NAMALWA (cell line): ENCODE measurements at regions not wholly inside any gene's neighbourhood (a gene's known extent, or its start where the extent isn't known, plus 50 kb on each side); places are given as distances from the start of the nearest gene placed in this dataset.
"Not testable (repeated sequence)": the region's sequence is repeated elsewhere in the genome, so short reads cannot be mapped to it uniquely, and the experiment has no call there.

Source experiments
- DNase-seq: peaks from one replicate; pipeline ENCODE4 v3.0.0-alpha.2; 2015; ENCODE audit warnings: low spot score

GRCh38 chr3:73120710-73121109 lies 59.3 kb downstream of the EBLN2 start:
- DNase-seq = no peak

DNA sequence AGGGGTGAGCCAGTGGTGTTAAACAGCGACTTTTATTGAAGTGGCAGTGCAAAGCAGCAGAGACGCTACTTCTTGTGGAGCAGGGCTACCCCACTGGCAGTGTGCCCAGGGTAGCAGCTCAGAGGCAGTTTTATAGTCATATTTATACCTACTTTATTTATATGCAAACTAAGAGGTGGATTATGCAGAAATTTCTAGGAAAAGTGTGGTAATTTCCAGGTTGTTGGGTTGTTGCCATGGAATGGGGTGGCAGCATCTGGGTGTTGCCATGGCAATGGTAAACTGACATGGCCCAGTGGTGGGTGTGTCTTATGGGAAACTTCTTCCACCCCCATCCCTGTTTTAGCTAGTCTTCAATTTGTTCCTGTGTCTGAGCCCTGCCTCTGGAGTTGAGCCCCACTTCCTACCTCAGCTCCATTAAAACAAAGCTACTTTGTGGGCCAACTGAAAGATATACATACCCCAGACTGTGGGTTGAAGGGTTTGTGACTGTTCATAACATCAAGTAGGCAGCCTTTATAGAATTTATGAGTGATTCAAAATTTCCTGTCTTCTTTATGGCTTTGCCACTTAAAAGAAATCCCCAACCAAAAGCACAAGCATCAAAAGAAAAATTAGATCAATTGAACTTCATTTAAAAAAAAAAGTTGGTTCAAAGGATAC lies 60.3 kb downstream of the EBLN2 start:
- DNase-seq = no peak

- no peak for DNase-seq
These were observed 72.6 kb downstream of the EBLN2 start for GRCh38 chr3:73134034-73134433.

DNA sequence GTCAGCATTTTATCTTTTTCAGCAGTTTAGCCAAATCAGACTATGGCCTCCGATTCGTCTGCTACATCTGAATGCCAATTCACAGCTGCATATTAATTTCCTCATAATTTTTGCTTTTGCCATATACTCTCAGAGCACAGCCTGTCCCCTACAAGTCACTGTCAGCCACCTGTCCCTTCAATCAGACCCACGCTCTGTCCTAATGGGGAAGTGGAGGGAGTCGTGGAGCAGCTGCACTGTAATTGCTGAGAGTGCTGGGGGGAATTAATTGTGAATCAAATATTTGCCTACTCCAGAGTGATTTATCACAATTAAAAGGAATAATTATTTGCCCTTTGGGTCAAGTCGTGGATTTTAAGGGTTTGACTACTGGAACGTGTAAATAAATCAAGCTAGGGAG lies 75.5 kb downstream of the EBLN2 start:
- DNase-seq = no peak

DNA sequence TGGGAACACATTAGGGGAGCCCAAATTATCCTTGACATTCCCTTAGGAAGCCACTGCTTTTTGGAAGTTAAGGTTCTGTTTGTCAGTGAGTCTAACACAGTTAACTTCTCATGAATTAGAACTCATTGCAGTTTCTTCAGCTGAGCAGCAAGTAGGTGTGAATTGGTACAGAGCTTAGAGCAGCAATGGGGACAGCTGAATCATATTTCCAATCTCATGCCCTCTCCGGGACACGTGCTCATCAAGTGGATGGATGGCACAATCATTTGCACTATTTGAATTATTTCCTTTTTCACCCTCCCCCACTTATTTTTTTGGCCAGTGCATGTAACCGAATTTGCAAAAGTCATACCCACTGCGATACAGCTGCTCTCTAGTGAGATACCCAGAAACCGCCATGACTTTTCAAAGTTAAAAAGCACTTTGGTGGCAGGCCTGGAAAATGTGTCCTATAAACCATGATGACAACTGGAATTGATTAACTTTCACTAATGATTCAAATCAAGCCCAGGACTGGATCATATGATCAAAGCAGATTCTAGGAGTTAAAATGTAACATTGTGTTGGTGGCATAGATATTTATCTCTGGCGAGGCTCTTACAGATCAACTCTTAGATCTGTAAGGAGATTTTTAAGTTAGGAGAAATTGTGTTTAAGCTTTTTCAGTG lies 76.4 kb downstream of the EBLN2 start:
- DNase-seq = no peak

DNA sequence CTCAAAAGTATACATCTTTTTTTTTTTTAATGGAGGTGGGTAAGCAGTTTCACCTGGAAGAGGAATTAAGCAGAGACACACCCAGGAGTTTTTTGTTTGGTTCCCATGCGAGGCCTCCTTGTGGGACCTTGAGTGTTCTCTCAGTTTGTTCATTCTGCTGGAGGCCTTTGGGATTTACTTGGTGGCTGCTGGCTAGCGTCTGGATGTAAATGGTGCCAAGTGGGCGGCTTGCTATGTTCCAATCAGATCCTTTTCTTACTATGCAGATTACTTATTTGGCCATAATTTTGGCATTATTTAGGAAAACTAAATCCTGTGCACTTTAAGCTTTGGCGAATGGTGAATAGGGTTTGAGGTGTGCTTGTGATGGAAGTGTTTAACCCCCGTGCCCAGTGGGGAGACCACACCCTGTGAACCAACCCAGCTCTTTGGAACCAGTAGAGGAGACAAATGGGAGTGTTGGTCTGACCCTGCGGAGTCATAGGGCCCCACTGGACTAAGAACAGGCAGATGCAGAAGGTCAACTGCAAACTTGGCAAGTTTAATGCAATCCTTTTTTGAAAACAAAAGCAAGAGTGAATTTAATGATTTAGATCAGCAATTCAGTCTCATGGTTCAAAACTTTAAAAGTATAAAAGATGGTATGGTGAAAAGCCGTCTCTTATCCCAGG lies 79.4 kb downstream of the EBLN2 start:
- DNase-seq = no peak

- DNase-seq = no peak
These were observed 80.1 kb downstream of the EBLN2 start for GRCh38 chr3:73141525-73141924.

DNA sequence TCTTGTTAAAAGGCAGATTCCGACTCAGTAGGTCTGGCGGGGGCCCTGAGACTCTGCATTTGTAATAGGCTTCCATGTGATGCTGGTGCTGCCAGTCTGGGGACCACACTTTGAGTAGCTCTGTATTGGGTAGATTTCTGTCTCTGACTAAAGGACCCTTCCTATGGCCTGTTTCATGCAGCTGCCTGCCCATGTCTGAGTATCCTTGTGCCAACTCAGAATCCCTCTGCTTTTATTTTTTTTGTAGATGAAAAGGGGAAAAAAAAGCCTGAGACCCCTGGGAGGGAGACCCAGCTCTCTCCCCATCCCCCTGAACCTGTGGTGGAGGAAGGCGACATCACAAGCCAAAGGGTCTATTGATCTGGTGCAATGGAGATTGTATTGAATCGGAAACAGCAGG lies 81.9 kb downstream of the EBLN2 start:
- no peak for DNase-seq

GRCh38 chr3:73143821-73144237 lies 82.4 kb downstream of the EBLN2 start:
- no peak for DNase-seq

DNA sequence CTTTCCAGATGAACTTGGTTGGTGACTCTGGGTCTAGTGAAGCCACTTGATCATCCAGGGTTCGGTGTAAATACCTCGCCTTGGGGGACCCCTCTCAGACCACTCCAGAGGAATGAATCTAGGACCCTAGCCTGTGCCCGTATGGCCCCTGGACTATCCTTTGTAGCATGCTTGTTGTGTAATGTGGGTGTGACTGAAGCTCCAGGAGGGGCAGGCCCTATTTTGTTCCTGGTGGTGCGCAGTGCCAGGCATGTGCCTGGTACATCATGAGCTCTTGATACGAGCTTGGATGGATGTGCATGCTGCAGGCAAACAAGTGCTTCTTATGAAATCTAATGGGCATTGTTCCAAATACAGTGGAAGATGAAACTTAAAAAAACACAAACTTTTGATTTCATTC lies 82.8 kb downstream of the EBLN2 start:
- no peak for DNase-seq

- no peak for DNase-seq
These were observed 83.4 kb downstream of the EBLN2 start for GRCh38 chr3:73144828-73145227.

DNA sequence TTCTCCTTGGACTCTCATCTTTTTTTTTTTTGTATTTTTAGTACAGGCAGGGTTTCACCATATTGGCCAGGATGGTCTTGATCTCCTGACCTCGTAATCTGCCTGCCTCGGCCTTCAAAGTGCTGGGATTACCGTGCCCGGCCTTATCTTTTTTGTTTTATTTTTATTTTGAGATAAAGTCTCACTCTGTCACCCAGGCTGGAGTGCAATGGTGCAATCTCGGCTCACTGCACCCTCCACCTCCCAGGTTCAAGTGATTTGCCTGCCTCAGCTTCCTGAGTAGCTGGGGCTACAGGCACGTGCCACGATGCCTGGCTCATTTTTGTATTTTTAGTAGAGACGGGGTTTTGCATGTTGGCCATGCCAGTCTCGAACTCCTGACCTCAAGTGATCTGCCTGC lies 86.0 kb downstream of the EBLN2 start:
- DNase-seq = not testable (repeated sequence)

DNA sequence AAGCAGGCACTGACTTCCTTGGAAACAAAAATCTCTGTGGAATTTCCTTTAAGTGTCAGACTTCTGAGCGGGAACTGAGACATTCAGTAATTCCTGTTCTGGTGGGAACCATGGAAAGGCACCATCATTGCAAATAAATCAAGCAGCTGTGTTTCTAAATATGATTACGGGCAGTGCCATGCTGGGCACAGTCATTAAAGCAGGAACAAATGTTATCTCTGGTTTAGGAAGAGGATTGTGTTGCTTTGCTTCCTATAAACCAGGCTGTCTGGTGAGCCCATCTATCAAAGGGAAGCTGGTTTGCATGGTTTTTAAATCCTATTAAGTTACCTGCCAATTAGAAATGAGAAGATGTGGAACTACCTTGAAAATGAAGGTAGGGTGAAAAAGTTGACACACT lies 86.7 kb downstream of the EBLN2 start:
- DNase-seq = no peak

DNA sequence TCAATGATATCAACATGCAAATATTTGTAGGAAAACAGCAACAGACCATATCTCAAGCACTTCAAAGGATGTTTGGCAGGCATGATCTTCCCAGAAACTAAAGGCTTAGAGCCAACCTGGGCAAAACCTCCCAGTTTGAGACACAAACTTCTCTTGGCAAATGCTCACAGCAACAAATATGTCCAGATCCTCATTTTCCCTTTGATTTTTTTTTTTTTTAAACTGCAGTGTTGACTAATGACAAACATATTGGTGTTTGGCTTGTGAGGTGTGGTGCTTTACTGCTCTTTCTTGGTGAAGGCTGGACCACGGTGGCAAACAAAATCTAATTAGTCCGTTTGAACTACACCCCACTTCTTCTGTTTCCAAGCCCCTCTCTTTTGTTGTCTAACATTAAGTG lies 87.2 kb downstream of the EBLN2 start:
- no peak for DNase-seq

- DNase-seq = no peak
These were observed 89.1 kb downstream of the EBLN2 start for GRCh38 chr3:73150369-73151130.

GRCh38 chr3:73152571-73152970 lies 91.1 kb downstream of the EBLN2 start:
- not testable (repeated sequence) for DNase-seq

GRCh38 chr3:73153057-73153456 lies 91.6 kb downstream of the EBLN2 start:
- not testable (repeated sequence) for DNase-seq

- not testable (repeated sequence) for DNase-seq
These were observed 92.8 kb downstream of the EBLN2 start for GRCh38 chr3:73154261-73154660.

DNA sequence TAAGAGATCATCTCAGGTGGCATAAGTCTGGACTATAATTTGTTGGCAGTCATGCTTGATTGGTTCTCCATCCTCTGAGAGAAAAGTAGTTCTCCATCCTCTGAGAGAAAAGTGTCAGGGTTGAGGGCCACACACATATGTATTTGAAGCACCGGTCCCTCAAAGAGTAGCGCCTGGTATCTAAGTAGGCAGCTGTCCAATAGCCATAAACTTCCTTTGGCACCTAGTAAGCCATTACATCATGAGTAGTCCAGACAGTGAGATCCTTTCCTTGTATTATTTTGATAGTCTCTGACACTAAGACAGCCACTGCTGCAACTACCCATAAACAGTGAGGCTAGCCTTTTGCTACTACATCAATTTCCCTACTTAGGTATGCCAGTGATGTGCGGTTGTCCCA lies 94.0 kb downstream of the EBLN2 start:
- not testable (repeated sequence) for DNase-seq

DNA sequence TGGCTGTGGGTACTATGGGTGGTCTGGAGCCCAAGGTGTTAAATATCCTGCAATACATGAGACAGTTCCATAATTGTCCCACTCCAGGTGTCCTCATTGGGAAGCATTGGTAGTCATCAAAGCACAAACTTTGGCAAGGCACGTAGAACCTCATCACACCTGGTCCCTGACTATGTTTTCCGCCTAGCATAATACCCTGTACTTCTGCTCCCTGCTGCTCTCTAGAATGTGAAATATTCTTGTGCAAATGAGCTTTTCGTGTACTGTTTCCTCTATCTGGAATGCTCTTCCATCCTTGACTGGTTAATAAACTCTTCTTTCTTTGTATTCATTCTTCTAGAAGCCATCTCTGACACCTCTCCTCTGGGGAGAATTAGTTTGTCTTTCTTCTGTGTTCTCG lies 103.2 kb downstream of the EBLN2 start:
- no peak for DNase-seq

- DNase-seq = no peak
These were observed 114.2 kb downstream of the EBLN2 start for GRCh38 chr3:73175698-73176097.

GRCh38 chr3:73176941-73177340 lies 115.5 kb downstream of the EBLN2 start:
- DNase-seq = no peak

DNA sequence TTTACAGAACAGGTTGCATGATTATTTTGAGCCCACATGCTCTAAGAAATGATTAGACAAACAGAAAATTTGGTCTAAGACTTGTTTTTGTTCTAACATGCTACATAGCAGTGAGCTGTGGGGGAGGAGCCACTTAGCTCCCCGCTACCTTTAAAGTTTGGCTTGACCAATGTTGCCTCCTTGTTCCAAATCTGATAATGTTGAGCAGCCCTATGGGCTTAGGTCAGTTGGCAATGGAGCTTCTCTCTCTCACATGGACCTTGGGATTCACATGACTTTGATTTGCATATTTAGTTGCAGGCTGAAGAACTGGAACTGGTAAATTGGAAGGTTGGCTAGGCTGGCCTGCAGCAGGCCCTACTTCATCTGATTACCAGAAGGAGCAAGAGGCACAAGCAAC lies 116.4 kb downstream of the EBLN2 start:
- DNase-seq = no peak
